Heart right ventricle (tissue), 16 donors: ENCODE measurements at regions not wholly inside any gene's neighbourhood (a gene's known extent, or its start where the extent isn't known, plus 50 kb on each side); places are given as distances from the start of the nearest gene placed in this dataset.

Source experiments
- ATAC-seq, 8 donors: fragments of 200-7000 bp; cut with Tn5 transposase; one replicate each; pipeline ENCODE4 v1.9.1; 2020; ENCODE audit warnings: mild to moderate bottlenecking in 8 of 8, moderate library complexity in 8 of 8, moderate number of reproducible peaks in 1 of 8
- DNase-seq, 2 donors: peaks; one replicate each; pipeline ENCODE4 v3.0.0-alpha.2; 2020
- H3K27ac ChIP-seq, 10 donors: fragments of 200-600 bp; sonication (generic) in 2 of 10; one replicate each; pipeline versions ENCODE4 v1.5.0 to v1.8.0; 2020 to 2022; ENCODE audit warnings: mild to moderate bottlenecking in 3 of 10
- H3K27me3 ChIP-seq, 7 donors: fragments of 200-600 bp; one replicate each; pipeline ENCODE4 v1.8.0; 2021 to 2022; ENCODE audit warnings: mild to moderate bottlenecking in 2 of 7
- H3K36me3 ChIP-seq, 9 donors: fragments of 200-600 bp; sonication (generic) in 1 of 9; one replicate each; pipeline versions ENCODE4 v1.5.0 to v1.8.0; 2020 to 2022; ENCODE audit warnings: mild to moderate bottlenecking in 2 of 9
- H3K4me1 ChIP-seq, 9 donors: fragments of 200-600 bp; sonication (generic) in 1 of 9; one replicate each; pipeline versions ENCODE4 v1.5.0 to v1.8.0; 2020 to 2022; ENCODE audit warnings: mild to moderate bottlenecking in 4 of 9
- H3K4me3 ChIP-seq, 10 donors: fragments of 200-600 bp; sonication (generic) in 2 of 10; one replicate each; pipeline versions ENCODE4 v1.5.0 to v1.8.0; 2020 to 2022; ENCODE audit warnings: mild to moderate bottlenecking in 7 of 10, moderate library complexity in 2 of 10
- H3K9me3 ChIP-seq, 11 donors: fragments of 200-600 bp in 10 of 11; sonication (generic) in 2 of 11; one replicate each; pipeline versions ENCODE4 v1.5.0 to v1.8.0; 2013 to 2022; ENCODE audit warnings: mild to moderate bottlenecking in 2 of 11, control low read depth in 1 of 11, moderate library complexity in 1 of 11
- WGBS, 2 donors: extraction: QIAGEN DNeasy Blood & Tissue Kit; methylation state at CpG; one replicate each; pipeline ENCODE4 v1.1.7; 2013; ENCODE audit warnings: inconsistent platforms in 1 of 2; 5-methylcytosine and 5-hydroxymethylcytosine counted together
- intact Hi-C, 10 donors: fragments of 100-400 bp; cut with DNase I; formaldehyde crosslinking; loops; one replicate each; pipeline versions ENCODE4 v1.11.1 to v1.14.2; 2022
- TF ChIP-seq, protein P1 (sequence below), 9 donors: fragments of 200-600 bp; sonication (generic) in 2 of 9; IDR thresholded peaks; one replicate each; pipeline versions ENCODE4 v1.5.0 to v1.8.0; 2021 to 2022; ENCODE audit warnings: antibody characterized with exemption in 9 of 9, mild to moderate bottlenecking in 5 of 9, moderate library complexity in 1 of 9
- donor health status: Arrhythmogenic right ventricular cardiomyopathy.
- donor health status: ischemic (EF 13 %, LVEDD 7.1; RV severe dilation, severe dysfunction).
- donor health status: healthy with polysubstance abuse.
- donor health status: DM: no; HTN: yes; CAD: no.
- donor health status: DM: no; HTN: no; CAD: no.
- donor health status: ischemic (EF 25% LVEDD 6.9; RV normal size, moderate dysfunction).
- donor health status: ischemic (EF 25% LVEDD 5.7; RV mildly dilated, moderate dysfunction).
- donor health status: healthy.
- donor health status: DM: yes; HTN: yes; CAD: no.
- donor health status: Ischemic cardiomyopathy.
- donor health status: ischemic (EF 35%, LVEDD 5.7; RV mildly dilated, moderate dysfunction).
- donor health status: nonischemic (EF 11% LVEDD 7.7; RV severe dilation, severe dysfunction).
- donor health status: DM: yes; HTN: yes; CAD: no.
- donor health status: PGD.
- donor health status: ischemic (EF 29% LVEDD 5.4; RV normal size, mild dysfunction).
- donor health status: nonischemic (EF 23%, LVEDD 6.1; RV moderate dilation, normal function).

DNA sequence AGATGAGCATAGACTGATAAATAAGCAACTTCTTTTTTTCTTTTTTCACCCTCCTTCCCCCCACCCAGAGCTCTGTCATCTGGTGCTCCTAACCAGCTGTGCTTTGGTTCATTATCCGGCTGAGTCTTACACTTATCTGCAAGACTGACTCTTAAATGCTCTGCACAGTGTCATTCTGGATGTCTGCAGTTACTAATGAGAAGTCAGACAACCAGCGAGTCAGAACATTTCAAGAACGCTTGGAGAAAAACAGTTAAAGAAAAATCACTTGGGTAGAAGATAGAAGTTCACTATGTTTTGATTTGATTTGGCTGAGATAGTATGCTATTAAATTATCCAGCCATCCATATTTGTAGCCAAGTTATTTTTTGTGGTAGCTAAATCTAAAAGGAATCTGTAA lies 328.9 kb upstream of the PRICKLE1 start:
- H3K4me3 ChIP-seq = no peak overlapping the region
- no peaks in the 10 kb centered on the region for H3K36me3 ChIP-seq
- no peaks in the 10 kb centered on the region for H3K27me3 ChIP-seq
- H3K27ac ChIP-seq = no peak overlapping the region
- intact Hi-C loops = no loop called here
- DNase-seq (no peak), ATAC-seq (peak; percentile 47 to 79 (median 69))
- 25 to 43% methylated on average over 3 of the region's 3 CpGs for WGBS, 2 donors
- H3K9me3 ChIP-seq = no peaks in the 10 kb centered on the region
- TF ChIP-seq, protein P1, sequence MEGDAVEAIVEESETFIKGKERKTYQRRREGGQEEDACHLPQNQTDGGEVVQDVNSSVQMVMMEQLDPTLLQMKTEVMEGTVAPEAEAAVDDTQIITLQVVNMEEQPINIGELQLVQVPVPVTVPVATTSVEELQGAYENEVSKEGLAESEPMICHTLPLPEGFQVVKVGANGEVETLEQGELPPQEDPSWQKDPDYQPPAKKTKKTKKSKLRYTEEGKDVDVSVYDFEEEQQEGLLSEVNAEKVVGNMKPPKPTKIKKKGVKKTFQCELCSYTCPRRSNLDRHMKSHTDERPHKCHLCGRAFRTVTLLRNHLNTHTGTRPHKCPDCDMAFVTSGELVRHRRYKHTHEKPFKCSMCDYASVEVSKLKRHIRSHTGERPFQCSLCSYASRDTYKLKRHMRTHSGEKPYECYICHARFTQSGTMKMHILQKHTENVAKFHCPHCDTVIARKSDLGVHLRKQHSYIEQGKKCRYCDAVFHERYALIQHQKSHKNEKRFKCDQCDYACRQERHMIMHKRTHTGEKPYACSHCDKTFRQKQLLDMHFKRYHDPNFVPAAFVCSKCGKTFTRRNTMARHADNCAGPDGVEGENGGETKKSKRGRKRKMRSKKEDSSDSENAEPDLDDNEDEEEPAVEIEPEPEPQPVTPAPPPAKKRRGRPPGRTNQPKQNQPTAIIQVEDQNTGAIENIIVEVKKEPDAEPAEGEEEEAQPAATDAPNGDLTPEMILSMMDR (IDR thresholded peaks at IDR 0.05) = no peak
- H3K4me1 ChIP-seq = peaks cover 0 to 25% (median 3%) of the 10 kb centered on the region in 9 donors

DNA sequence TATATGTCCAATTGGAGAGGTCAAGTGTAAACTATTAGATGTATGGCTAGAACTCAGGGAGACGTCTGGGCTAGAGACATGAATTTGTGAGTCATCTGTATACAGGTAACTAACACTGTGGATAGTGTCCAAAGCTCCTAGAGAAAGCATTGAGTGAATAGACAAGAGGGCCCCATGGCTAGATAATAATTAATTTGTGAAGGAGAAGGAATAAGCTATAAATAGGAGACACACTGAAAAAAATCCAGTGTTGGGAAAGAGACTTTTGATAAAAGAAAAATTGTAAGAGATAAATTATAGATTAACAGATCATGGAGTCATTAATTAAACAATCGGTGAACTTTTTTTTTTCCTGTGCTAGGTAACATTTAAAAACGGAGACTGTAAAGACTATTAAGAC lies 326.6 kb upstream of the PRICKLE1 start:
- intact Hi-C loops = no loop called here

DNA sequence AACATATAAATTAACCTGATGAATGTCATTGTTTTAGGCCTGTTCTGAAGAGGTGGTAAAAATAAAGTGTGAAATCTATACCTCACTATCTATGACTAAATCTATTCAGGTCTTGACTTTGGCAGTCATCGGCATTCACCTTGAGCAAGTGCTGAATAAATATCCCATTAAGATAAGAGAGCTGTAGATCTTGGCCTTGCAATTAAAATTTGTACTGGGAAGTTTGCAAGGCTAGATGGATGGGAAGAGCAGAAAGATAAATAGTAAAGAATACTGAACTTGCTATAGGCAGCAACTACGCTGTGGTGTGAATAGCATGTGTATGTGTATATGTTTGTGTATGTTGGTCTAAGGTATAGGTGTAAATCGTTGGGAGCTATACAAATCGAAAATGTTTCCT lies 325.9 kb upstream of the PRICKLE1 start:
- 81 to 87% methylated on average over 4 of the region's 4 CpGs for WGBS, 2 donors
- no peaks in the 10 kb centered on the region for H3K36me3 ChIP-seq
- H3K4me3 ChIP-seq = no peak overlapping the region
- ATAC-seq = no peak
- H3K27ac ChIP-seq = no peak overlapping the region
- H3K27me3 ChIP-seq = no peaks in the 10 kb centered on the region
- TF ChIP-seq, protein P1 (IDR thresholded peaks at IDR 0.05) = no peak
- no peaks in the 10 kb centered on the region for H3K9me3 ChIP-seq
- DNase-seq = no peak
- H3K4me1 ChIP-seq = peaks cover 0 to 10% (median 0%) of the 10 kb centered on the region in 9 donors
- intact Hi-C loops = no loop called here

More for the DNA sequence above, 326.6 kb upstream of the PRICKLE1 start:
- no peaks in the 10 kb centered on the region for H3K9me3 ChIP-seq
- ATAC-seq (no peak), DNase-seq (no peak)
- no peak overlapping the region for H3K4me3 ChIP-seq
- peaks cover 0 to 10% (median 0%) of the 10 kb centered on the region in 9 donors for H3K4me1 ChIP-seq
- H3K27ac ChIP-seq = no peak overlapping the region
- H3K36me3 ChIP-seq = no peaks in the 10 kb centered on the region
- TF ChIP-seq, protein P1 (IDR thresholded peaks at IDR 0.05) = no peak
- H3K27me3 ChIP-seq = no peaks in the 10 kb centered on the region
- WGBS, 2 donors = 84 to 91% methylated on average over 3 of the region's 3 CpGs

DNA sequence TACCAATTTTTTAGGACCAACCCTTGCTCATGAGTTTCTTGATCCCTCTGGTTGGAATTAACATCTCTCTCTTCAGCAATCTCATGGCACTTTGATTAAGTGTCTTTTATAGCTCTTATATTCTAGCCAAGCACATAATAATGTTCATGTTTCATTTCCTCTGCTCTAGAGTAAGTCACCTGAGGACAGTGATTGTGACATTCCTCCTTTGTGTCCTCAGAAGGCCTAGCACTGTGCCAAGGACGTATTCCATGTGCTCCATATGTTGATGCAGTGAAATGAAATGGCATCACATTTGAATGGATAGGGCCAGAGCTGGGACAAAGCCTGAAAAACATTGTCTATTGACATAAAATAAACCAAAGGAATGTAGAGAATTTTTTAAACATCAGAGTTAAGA lies 322.8 kb upstream of the PRICKLE1 start:
- TF ChIP-seq, protein P1 (IDR thresholded peaks at IDR 0.05) = no peak
- DNase-seq (no peak), ATAC-seq (no peak)
- H3K4me3 ChIP-seq = no peak overlapping the region
- peaks cover 0 to 5% (median 0%) of the 10 kb centered on the region in 9 donors for H3K4me1 ChIP-seq
- H3K27me3 ChIP-seq = no peaks in the 10 kb centered on the region
- no peaks in the 10 kb centered on the region for H3K9me3 ChIP-seq
- no peak overlapping the region for H3K27ac ChIP-seq
- intact Hi-C loops = no loop called here
- WGBS, 2 donors = 48 to 49% methylated on average over 1 of the region's 1 CpG
- H3K36me3 ChIP-seq = no peaks in the 10 kb centered on the region
